NCI-H524 treated with DMSO at 0.1 percent for 48 hours (cell line): ENCODE measurements at regions not wholly inside any gene's neighbourhood (a gene's known extent, or its start where the extent isn't known, plus 50 kb on each side); places are given as distances from the start of the nearest gene placed in this dataset.

Experiments used
- DNase-seq: peaks from one replicate; lab custom pipeline; 2025; lab: John Stamatoyannopoulos, UW

- DNase-seq, result no peak
Observed at GRCh38 chr11:106329273-106330018, 252.0 kb downstream of the AASDHPPT start.

- DNase-seq, result no peak
Observed at GRCh38 chr11:106331176-106331575, 253.7 kb downstream of the AASDHPPT start.

GRCh38 chr11:106333678-106334077 lies 256.2 kb downstream of the AASDHPPT start:
- no peak for DNase-seq

- DNase-seq, result no peak
Observed at GRCh38 chr11:106344394-106344793, 266.9 kb downstream of the AASDHPPT start.

GRCh38 chr11:106344966-106345365 lies 267.5 kb downstream of the AASDHPPT start:
- no peak for DNase-seq

- DNase-seq, result no peak
Observed at GRCh38 chr11:106353031-106353430, 275.6 kb downstream of the AASDHPPT start.

GRCh38 chr11:106369224-106369623 lies 291.8 kb downstream of the AASDHPPT start:
- DNase-seq, result no peak

- DNase-seq, result no peak
Observed at GRCh38 chr11:106378513-106379179, 301.2 kb downstream of the AASDHPPT start.

GRCh38 chr11:106379265-106379664 lies 301.8 kb downstream of the AASDHPPT start:
- no peak for DNase-seq

GRCh38 chr11:106379712-106380111 lies 302.2 kb downstream of the AASDHPPT start:
- no peak for DNase-seq

- no peak for DNase-seq
Observed at GRCh38 chr11:106381895-106382294, 304.4 kb downstream of the AASDHPPT start.

GRCh38 chr11:106384429-106384828 lies 307.0 kb downstream of the AASDHPPT start:
- no peak for DNase-seq

GRCh38 chr11:106386519-106386918 lies 309.1 kb downstream of the AASDHPPT start:
- DNase-seq, result no peak

GRCh38 chr11:106389101-106389500 lies 311.6 kb downstream of the AASDHPPT start:
- no peak for DNase-seq

- DNase-seq, result no peak
Observed at GRCh38 chr11:106390078-106390477, 312.6 kb downstream of the AASDHPPT start.

- no peak for DNase-seq
Observed at GRCh38 chr11:106391771-106392420, 314.4 kb downstream of the AASDHPPT start.

- DNase-seq, result no peak
Observed at GRCh38 chr11:106395716-106396349, 318.4 kb downstream of the AASDHPPT start.

GRCh38 chr11:106397787-106398501 lies 320.5 kb downstream of the AASDHPPT start:
- DNase-seq, result no peak

- DNase-seq, result no peak
Observed at GRCh38 chr11:106398502-106399075, 321.1 kb downstream of the AASDHPPT start.

GRCh38 chr11:106399076-106399511 lies 321.6 kb downstream of the AASDHPPT start:
- no peak for DNase-seq

- no peak for DNase-seq
Observed at GRCh38 chr11:106399624-106400023, 322.2 kb downstream of the AASDHPPT start.
